ENCODE measurements at regions not wholly inside any gene's neighbourhood (a gene's known extent, or its start where the extent isn't known, plus 50 kb on each side); places are given as distances from the start of the nearest gene placed in this dataset.

DNA sequence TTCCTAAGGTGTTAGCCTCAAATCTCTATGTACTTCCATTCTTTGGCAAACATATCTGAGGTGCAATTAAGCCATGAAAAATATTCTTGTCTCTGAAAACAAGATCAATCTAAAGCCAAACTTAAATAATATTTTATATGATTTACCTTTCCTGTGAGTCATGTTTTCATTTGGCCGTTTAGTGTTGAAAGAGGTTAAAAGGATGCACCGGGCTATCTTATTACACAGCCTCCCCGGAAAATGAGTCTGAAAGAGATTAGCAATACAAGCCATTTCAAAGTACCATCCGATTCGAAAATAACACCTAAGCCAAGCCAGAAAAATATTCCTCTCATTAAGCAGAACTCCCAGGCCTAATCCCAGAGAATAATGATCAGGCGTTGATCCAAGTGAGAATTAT, 161.5 kb upstream of the EPHA5 start:
- no peak for TF ChIP-seq ARNT (IDR thresholded peaks at IDR 0.05)
- TF ChIP-seq TARDBP (IDR thresholded peaks at IDR 0.05), result no peak
- TF ChIP-seq SUZ12 (IDR thresholded peaks at IDR 0.05), result no peak
- TF ChIP-seq FOXA1 (IDR thresholded peaks at IDR 0.05), result no peak
- TF ChIP-seq BHLHE40 (IDR thresholded peaks at IDR 0.05; ENCODE audit: borderline replicate concordance), result no peak
- TF ChIP-seq ZNF384 (IDR thresholded peaks at IDR 0.05), result no peak
- no peak for TF ChIP-seq PKNOX1 (IDR thresholded peaks at IDR 0.05)
- TF ChIP-seq HDGF (IDR thresholded peaks at IDR 0.05; ENCODE audit: borderline replicate concordance), result no peak
- TF ChIP-seq FOXK2 (IDR thresholded peaks at IDR 0.05), result no peak
- no peak for TF ChIP-seq CTBP1 (IDR thresholded peaks at IDR 0.05; ENCODE audit: borderline replicate concordance)
